Ovary (tissue), 3 donors: ENCODE measurements at regions not wholly inside any gene's neighbourhood (a gene's known extent, or its start where the extent isn't known, plus 50 kb on each side); places are given as distances from the start of the nearest gene placed in this dataset.

Experiments
- EP300 ChIP-seq: sonication (generic); formaldehyde crosslinking; IDR thresholded peaks from one replicate; pipeline ENCODE4 v1.6.1; 2017; ENCODE audit warnings: antibody characterized with exemption
- POLR2A ChIP-seq: fragments of 450-650 bp; IDR thresholded peaks from one replicate; pipeline ENCODE4 v1.6.1; 2017; ENCODE audit warnings: antibody characterized with exemption, mild to moderate bottlenecking, moderate library complexity
- TF ChIP-seq, protein P1 (sequence below), 3 donors: fragments of 450-650 bp in 2 of 3; fragments of 200-600 bp in 1 of 3; IDR thresholded peaks; one replicate each; pipeline versions ENCODE4 v1.5.1 to v1.8.0; 2016 to 2022; ENCODE audit warnings: antibody characterized with exemption in 3 of 3, mild to moderate bottlenecking in 1 of 3
- donor health status: DM: no; HTN: no; CAD: no.

DNA sequence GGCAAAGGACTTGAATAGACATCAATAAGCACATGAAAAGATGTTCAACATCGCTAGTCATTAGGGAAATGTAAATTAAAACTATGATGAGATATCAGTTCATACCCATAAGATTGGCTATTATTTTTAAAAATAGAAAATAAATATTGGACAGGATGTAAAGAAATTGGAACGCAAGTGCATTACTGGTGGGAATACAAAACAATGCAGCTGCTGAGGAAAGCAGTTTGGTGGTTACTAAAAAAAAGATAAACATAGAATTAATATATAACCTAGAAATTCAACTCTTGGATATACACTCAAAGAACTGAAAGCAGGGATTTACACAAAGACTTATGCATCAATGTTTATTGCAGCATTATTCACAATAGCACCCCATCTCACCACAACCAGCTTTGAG lies 174.5 kb upstream of the NDUFV2 start:
- TF ChIP-seq POLR2A = no peak
- TF ChIP-seq, protein P1, sequence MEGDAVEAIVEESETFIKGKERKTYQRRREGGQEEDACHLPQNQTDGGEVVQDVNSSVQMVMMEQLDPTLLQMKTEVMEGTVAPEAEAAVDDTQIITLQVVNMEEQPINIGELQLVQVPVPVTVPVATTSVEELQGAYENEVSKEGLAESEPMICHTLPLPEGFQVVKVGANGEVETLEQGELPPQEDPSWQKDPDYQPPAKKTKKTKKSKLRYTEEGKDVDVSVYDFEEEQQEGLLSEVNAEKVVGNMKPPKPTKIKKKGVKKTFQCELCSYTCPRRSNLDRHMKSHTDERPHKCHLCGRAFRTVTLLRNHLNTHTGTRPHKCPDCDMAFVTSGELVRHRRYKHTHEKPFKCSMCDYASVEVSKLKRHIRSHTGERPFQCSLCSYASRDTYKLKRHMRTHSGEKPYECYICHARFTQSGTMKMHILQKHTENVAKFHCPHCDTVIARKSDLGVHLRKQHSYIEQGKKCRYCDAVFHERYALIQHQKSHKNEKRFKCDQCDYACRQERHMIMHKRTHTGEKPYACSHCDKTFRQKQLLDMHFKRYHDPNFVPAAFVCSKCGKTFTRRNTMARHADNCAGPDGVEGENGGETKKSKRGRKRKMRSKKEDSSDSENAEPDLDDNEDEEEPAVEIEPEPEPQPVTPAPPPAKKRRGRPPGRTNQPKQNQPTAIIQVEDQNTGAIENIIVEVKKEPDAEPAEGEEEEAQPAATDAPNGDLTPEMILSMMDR (IDR thresholded peaks at IDR 0.05) = no peak
- TF ChIP-seq EP300 = no peak
